ENCODE measurements at regions not wholly inside any gene's neighbourhood (a gene's known extent, or its start where the extent isn't known, plus 50 kb on each side); places are given as distances from the start of the nearest gene placed in this dataset.

DNA sequence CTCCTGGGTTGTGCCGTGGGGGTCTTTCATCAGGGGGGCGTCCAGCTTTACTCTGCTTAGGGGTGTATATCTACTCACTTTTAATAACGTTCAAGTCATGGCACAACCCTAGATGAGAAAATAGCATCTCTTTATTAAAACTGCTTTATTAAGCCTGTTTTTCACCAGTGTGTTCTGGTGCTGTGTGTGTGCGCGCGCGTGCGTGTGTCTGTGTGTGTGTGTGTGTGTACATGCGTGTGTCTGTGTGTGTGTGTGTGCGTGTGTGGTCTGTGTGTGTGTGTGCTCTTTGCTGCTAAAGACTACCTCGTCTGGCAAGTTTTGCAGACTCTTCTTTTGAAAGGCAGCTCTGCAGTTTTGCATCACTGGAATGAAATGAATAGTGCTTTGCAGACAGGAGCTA lies 390.9 kb upstream of the MKI67 start:
- Mint-ChIP-seq H3K27me3 (ENCODE audit: low read depth, poor library complexity) (peaks cover 9% of the 10 kb centered on the region), H3K4me1 (peaks cover 7% of the 10 kb centered on the region), H3K36me3 (ENCODE audit: low read depth) (no peaks in the 10 kb centered on the region), H3K9me3 (no peaks in the 10 kb centered on the region), H3K27ac (no peak overlapping the region), H3K4me3 (no peak overlapping the region)
- no peak for DNase-seq
- TF ChIP-seq, protein P1, sequence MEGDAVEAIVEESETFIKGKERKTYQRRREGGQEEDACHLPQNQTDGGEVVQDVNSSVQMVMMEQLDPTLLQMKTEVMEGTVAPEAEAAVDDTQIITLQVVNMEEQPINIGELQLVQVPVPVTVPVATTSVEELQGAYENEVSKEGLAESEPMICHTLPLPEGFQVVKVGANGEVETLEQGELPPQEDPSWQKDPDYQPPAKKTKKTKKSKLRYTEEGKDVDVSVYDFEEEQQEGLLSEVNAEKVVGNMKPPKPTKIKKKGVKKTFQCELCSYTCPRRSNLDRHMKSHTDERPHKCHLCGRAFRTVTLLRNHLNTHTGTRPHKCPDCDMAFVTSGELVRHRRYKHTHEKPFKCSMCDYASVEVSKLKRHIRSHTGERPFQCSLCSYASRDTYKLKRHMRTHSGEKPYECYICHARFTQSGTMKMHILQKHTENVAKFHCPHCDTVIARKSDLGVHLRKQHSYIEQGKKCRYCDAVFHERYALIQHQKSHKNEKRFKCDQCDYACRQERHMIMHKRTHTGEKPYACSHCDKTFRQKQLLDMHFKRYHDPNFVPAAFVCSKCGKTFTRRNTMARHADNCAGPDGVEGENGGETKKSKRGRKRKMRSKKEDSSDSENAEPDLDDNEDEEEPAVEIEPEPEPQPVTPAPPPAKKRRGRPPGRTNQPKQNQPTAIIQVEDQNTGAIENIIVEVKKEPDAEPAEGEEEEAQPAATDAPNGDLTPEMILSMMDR (IDR thresholded peaks at IDR 0.05), result no peak

- Mint-ChIP-seq H3K27me3 (ENCODE audit: low read depth, poor library complexity) (peaks cover 9% of the 10 kb centered on the region), H3K27ac (no peak overlapping the region), H3K4me3 (no peak overlapping the region), H3K9me3 (no peaks in the 10 kb centered on the region), H3K36me3 (ENCODE audit: low read depth) (no peaks in the 10 kb centered on the region), H3K4me1 (peaks cover 14% of the 10 kb centered on the region)
- DNase-seq, result no peak
- TF ChIP-seq, protein P1 (IDR thresholded peaks at IDR 0.05), result no peak
These were observed 391.8 kb upstream of the MKI67 start for GRCh38 chr10:128518000-128518399.

GRCh38 chr10:128519581-128519980 lies 393.4 kb upstream of the MKI67 start:
- no peak overlapping the region for H3K27ac Mint-ChIP-seq
- H3K4me3 Mint-ChIP-seq, result no peak overlapping the region
- peaks cover 9% of the 10 kb centered on the region for H3K27me3 Mint-ChIP-seq (ENCODE audit: low read depth, poor library complexity)
- TF ChIP-seq, protein P1 (IDR thresholded peaks at IDR 0.05), result no peak
- H3K9me3 Mint-ChIP-seq, result no peaks in the 10 kb centered on the region
- H3K4me1 Mint-ChIP-seq, result peaks cover 17% of the 10 kb centered on the region
- no peak for DNase-seq
- no peaks in the 10 kb centered on the region for H3K36me3 Mint-ChIP-seq (ENCODE audit: low read depth)

GRCh38 chr10:128520211-128520815 lies 394.1 kb upstream of the MKI67 start:
- no peaks in the 10 kb centered on the region for H3K9me3 Mint-ChIP-seq
- H3K36me3 Mint-ChIP-seq (ENCODE audit: low read depth), result no peaks in the 10 kb centered on the region
- peaks cover 9% of the 10 kb centered on the region for H3K27me3 Mint-ChIP-seq (ENCODE audit: low read depth, poor library complexity)
- H3K27ac Mint-ChIP-seq, result no peak overlapping the region
- DNase-seq, result no peak
- no peak overlapping the region for H3K4me3 Mint-ChIP-seq
- peaks cover 13% of the 10 kb centered on the region for H3K4me1 Mint-ChIP-seq
- TF ChIP-seq, protein P1 (IDR thresholded peaks at IDR 0.05), result no peak

DNA sequence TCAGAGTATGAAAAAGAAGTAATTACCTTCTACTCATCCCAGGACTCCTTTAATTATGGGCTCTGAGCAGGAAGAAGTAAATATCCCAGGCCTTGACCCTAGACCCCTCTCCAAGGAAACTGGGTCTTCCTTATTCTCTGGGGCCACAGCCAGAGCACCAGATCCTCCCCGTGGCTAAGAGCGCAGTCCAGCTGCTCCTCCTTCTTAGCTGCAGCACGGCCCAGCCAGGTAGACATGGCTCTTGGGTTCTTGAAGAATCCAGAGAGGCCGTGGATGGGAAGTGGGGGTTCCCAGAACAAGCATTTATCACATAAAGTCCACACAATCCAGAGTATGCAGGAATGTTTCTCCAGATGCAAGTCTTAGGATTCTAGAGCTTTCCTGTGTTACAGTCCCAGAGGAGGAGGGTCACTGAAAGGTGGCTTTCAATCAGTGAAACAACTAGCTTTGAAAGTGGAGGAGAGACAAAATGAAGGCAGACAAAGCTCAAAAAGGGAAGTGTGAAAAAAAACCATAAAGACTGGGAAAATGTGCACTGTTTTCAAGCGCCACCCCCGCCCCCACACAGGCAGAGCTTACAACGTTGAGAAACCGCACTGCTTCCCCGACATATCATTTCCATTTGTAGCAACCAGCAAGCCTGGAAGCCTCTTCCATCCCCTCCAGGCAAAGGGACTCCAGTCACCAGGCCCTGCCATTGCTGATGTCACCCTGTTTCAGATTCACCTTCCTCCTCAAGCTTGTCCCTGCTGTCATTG lies 396.5 kb upstream of the MKI67 start:
- H3K9me3 Mint-ChIP-seq, result no peaks in the 10 kb centered on the region
- H3K27ac Mint-ChIP-seq, result no peak overlapping the region
- H3K27me3 Mint-ChIP-seq (ENCODE audit: low read depth, poor library complexity), result peaks cover 4% of the 10 kb centered on the region
- no peak for DNase-seq
- TF ChIP-seq, protein P1 (IDR thresholded peaks at IDR 0.05), result no peak
- H3K36me3 Mint-ChIP-seq (ENCODE audit: low read depth), result no peaks in the 10 kb centered on the region
- H3K4me1 Mint-ChIP-seq, result peaks cover 36% of the 10 kb centered on the region
- H3K4me3 Mint-ChIP-seq, result no peak overlapping the region

DNA sequence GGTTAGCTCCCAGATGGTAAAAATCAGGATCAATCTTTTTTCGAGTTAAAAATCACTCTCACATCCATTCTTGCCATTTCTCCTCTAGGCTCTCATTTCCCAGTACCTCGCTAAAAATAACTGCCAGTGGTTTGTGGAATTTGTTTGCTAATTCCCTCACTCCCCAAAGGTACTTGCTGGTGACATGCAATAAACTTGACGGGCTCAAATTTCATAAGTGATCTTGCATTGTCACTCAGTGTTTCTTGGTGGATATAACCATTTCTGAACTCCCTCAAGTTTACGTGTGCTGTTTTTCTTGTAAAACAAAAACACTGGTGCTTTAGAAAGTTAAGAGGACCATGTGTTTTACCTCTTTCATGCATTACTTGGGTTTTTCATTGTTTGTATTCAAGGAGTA lies 399.2 kb upstream of the MKI67 start:
- H3K27ac Mint-ChIP-seq, result no peak overlapping the region
- H3K36me3 Mint-ChIP-seq (ENCODE audit: low read depth), result no peaks in the 10 kb centered on the region
- peaks cover 55% of the 10 kb centered on the region for H3K4me1 Mint-ChIP-seq
- H3K4me3 Mint-ChIP-seq, result no peak overlapping the region
- no peak for DNase-seq
- H3K9me3 Mint-ChIP-seq, result no peaks in the 10 kb centered on the region
- H3K27me3 Mint-ChIP-seq (ENCODE audit: low read depth, poor library complexity), result no peaks in the 10 kb centered on the region
- TF ChIP-seq, protein P1 (IDR thresholded peaks at IDR 0.05), result no peak
